Type B pancreatic cell (in vitro differentiated cells): ENCODE measurements at regions not wholly inside any gene's neighbourhood (a gene's known extent, or its start where the extent isn't known, plus 50 kb on each side); places are given as distances from the start of the nearest gene placed in this dataset.
"Not testable (repeated sequence)": the region's sequence is repeated elsewhere in the genome, so short reads cannot be mapped to it uniquely, and the experiment has no call there.

Experiments used
- DNase-seq: peaks from one replicate; pipeline ENCODE4 v3.0.0; 2021; ENCODE audit warnings: mixed read lengths; ENCODE audit not compliant: unreplicated experiment; ENCODE audit errors: extremely low spot score
- H3K27ac Mint-ChIP-seq: 2 replicates; pipeline ENCODE4 v1.8.0; 2021; ENCODE audit warnings: mild to moderate bottlenecking, mixed read lengths
- H3K27me3 Mint-ChIP-seq: 2 replicates; pipeline ENCODE4 v1.8.0; 2021; ENCODE audit warnings: mixed read lengths
- H3K36me3 Mint-ChIP-seq: 2 replicates; pipeline ENCODE4 v1.8.0; 2021; ENCODE audit warnings: mixed read lengths
- H3K4me1 Mint-ChIP-seq: one replicate; pipeline ENCODE4 v1.8.0; 2021; ENCODE audit warnings: mixed read lengths; ENCODE audit not compliant: unreplicated experiment
- H3K4me3 Mint-ChIP-seq: 2 replicates; pipeline ENCODE4 v1.8.0; 2021; ENCODE audit warnings: mild to moderate bottlenecking, mixed read lengths
- H3K9me3 Mint-ChIP-seq: 2 replicates; pipeline ENCODE4 v1.8.0; 2021; ENCODE audit warnings: mixed read lengths
- TF ChIP-seq, protein P1 (sequence below): fragments of 200-600 bp; sonication (generic); conservative IDR thresholded peaks from 2 replicates; pipeline ENCODE4 v1.5.0; 2021; ENCODE audit warnings: antibody characterized with exemption, mild to moderate bottlenecking

DNA sequence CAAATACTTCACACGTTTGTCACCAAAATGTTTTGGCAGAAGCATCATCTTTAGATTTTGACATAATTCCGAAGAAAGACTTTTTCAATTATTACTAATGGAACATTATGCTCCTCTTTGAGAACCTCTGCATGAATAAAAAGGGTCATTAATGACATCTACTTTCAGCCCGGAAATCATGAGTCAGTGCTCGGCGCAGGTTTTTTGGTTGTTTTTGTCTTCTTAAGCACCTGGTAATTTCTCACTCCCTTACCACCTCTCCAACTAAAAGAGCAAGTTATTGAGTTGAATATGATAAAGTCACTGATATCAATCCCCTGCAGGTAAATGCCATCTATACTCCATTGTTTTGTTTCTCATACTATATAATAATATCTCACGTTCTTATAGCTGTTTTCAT lies 113.0 kb upstream of the PBX1 start:
- TF ChIP-seq, protein P1, sequence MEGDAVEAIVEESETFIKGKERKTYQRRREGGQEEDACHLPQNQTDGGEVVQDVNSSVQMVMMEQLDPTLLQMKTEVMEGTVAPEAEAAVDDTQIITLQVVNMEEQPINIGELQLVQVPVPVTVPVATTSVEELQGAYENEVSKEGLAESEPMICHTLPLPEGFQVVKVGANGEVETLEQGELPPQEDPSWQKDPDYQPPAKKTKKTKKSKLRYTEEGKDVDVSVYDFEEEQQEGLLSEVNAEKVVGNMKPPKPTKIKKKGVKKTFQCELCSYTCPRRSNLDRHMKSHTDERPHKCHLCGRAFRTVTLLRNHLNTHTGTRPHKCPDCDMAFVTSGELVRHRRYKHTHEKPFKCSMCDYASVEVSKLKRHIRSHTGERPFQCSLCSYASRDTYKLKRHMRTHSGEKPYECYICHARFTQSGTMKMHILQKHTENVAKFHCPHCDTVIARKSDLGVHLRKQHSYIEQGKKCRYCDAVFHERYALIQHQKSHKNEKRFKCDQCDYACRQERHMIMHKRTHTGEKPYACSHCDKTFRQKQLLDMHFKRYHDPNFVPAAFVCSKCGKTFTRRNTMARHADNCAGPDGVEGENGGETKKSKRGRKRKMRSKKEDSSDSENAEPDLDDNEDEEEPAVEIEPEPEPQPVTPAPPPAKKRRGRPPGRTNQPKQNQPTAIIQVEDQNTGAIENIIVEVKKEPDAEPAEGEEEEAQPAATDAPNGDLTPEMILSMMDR: no peak
- H3K27ac Mint-ChIP-seq: no peak overlapping the region
- H3K27me3 Mint-ChIP-seq: no peaks in the 10 kb centered on the region
- peaks cover 8% of the 10 kb centered on the region for H3K9me3 Mint-ChIP-seq
- peaks cover 7% of the 10 kb centered on the region for H3K4me1 Mint-ChIP-seq
- DNase-seq: no peak
- no peak overlapping the region for H3K4me3 Mint-ChIP-seq
- H3K36me3 Mint-ChIP-seq: no peaks in the 10 kb centered on the region

- no peak overlapping the region for H3K4me3 Mint-ChIP-seq
- TF ChIP-seq, protein P1: no peak
- H3K4me1 Mint-ChIP-seq: peaks cover 4% of the 10 kb centered on the region
- H3K9me3 Mint-ChIP-seq: peaks cover 12% of the 10 kb centered on the region
- DNase-seq: no peak
- H3K27ac Mint-ChIP-seq: no peak overlapping the region
- no peaks in the 10 kb centered on the region for H3K27me3 Mint-ChIP-seq
- peaks cover 3% of the 10 kb centered on the region for H3K36me3 Mint-ChIP-seq
Observed at GRCh38 chr1:164452549-164452948, 106.4 kb upstream of the PBX1 start.

- Mint-ChIP-seq H3K4me3 (no peak overlapping the region), H3K27me3 (no peaks in the 10 kb centered on the region)
- TF ChIP-seq, protein P1: no peak
Observed at GRCh38 chr1:164456272-164456671, 102.7 kb upstream of the PBX1 start.

DNA sequence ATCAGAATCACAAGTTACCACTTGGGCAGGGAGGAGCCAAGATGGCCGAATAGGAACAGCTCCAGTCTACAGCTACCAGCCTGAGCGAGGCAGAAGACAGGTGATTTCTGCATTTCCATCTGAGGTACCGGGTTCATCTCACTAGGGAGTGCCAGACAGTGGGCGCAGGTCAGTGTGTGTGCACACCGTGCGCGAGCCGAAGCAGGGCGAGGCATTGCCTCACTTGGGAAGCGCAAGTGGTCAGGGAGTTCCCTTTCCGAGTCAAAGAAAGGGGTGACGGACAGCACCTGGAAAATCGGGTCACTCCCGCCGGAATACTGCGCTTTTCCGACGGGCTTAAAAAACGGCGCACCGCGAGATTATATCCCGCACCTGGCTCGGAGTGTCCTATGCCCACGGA lies 99.8 kb upstream of the PBX1 start:
- H3K27ac Mint-ChIP-seq, H3K4me1 Mint-ChIP-seq, H3K4me3 Mint-ChIP-seq, H3K9me3 Mint-ChIP-seq, H3K36me3 Mint-ChIP-seq, DNase-seq, H3K27me3 Mint-ChIP-seq: not testable (repeated sequence)

More at GRCh38 chr1:164456272-164456671, 102.7 kb upstream of the PBX1 start:
- peaks cover 3% of the 10 kb centered on the region for H3K36me3 Mint-ChIP-seq
- H3K4me1 Mint-ChIP-seq: no peaks in the 10 kb centered on the region
- no peak overlapping the region for H3K27ac Mint-ChIP-seq
- no peak for DNase-seq
- H3K9me3 Mint-ChIP-seq: peaks cover 4% of the 10 kb centered on the region

- Mint-ChIP-seq H3K4me3 (no peak overlapping the region), H3K9me3 (peaks cover 13% of the 10 kb centered on the region), H3K36me3 (no peaks in the 10 kb centered on the region), H3K27ac (no peak overlapping the region), H3K4me1 (no peaks in the 10 kb centered on the region), H3K27me3 (no peaks in the 10 kb centered on the region)
- DNase-seq: no peak
- TF ChIP-seq, protein P1: no peak
Observed at GRCh38 chr1:164466001-164466421, 93.0 kb upstream of the PBX1 start.

- peaks cover 13% of the 10 kb centered on the region for H3K9me3 Mint-ChIP-seq
- no peaks in the 10 kb centered on the region for H3K4me1 Mint-ChIP-seq
- no peak overlapping the region for H3K27ac Mint-ChIP-seq
- no peak overlapping the region for H3K4me3 Mint-ChIP-seq
- DNase-seq: no peak
- H3K27me3 Mint-ChIP-seq: no peaks in the 10 kb centered on the region
- no peaks in the 10 kb centered on the region for H3K36me3 Mint-ChIP-seq
- TF ChIP-seq, protein P1: no peak
Observed at GRCh38 chr1:164466429-164466828, 92.6 kb upstream of the PBX1 start.
